GM19395 (cell line): ENCODE measurements at regions not wholly inside any gene's neighbourhood (a gene's known extent, or its start where the extent isn't known, plus 50 kb on each side); places are given as distances from the start of the nearest gene placed in this dataset.
"Not testable (repeated sequence)": the region's sequence is repeated elsewhere in the genome, so short reads cannot be mapped to it uniquely, and the experiment has no call there.

Experiments
- ATAC-seq: cut with Tn5 transposase; IDR thresholded peaks from one replicate; pipeline ENCODE4 v1.9.1; 2021; ENCODE audit warnings: mild to moderate bottlenecking, moderate library complexity; ENCODE audit not compliant: unreplicated experiment

DNA sequence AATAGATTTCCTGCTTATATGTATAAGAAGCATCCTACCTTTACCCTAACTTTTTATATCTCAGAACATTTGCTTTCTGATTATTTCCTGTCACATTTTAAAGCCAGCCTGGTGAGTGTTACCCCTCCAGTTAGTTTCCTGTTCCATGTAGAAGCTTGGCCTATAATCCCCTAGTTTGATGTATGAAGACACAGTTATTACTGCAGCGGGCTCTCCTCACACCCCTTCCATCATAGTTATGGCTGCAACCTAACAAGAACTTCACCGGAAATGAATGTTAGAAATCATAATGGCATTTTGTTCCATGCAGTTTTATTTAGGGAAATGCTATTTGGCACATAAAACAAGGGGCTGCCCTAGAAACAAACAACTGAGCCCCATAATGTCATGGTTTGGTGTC lies 400.2 kb upstream of the SETBP1 start:
- no peak for ATAC-seq

DNA sequence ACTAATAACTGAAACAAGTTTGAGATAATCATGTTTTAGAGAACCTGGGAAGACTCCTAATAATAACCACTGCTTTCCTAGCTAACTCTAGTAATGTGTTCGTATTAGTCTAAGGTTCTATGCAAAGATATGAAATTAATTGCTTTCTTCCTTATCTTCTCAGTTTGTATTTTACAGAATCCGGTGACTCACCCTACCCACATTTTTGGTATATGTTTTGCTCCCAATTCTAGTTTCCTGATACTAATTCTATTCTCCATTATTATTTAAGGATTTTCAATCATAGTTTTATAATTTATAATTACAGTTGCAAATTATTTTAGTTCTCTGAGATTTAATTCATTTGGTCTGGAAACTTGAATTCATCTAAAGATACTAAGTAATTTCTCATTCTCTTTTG lies 394.6 kb upstream of the SETBP1 start:
- ATAC-seq = no peak

DNA sequence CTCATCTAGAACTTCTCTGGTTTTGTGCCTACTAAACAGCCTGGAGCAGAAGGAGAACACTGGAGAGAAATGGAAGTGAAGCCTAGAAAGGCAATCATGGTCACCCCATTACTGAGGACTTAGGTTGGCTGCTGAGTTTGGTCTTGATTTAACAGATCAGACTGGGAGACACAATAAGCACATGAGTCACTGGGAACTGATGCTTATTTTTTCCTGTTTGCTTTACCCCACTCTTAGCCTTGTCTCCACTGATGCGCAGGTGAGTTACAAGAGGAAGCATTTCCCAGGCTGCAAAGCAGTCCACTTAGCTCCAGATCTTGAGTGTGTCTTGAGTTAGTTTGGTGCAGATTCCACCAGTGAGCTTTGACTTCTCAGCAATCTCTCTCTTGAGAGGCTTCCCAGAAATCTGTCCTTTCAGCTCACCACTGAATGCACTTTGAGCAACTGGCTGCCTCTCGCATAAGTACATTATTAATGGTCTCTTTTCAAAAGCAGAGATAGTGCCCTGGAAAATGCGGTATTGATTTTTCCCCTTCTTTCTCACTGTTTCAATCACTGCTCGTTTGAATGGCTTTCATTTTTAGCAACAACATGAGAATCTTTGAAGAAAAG lies 390.2 kb upstream of the SETBP1 start:
- ATAC-seq = no peak

DNA sequence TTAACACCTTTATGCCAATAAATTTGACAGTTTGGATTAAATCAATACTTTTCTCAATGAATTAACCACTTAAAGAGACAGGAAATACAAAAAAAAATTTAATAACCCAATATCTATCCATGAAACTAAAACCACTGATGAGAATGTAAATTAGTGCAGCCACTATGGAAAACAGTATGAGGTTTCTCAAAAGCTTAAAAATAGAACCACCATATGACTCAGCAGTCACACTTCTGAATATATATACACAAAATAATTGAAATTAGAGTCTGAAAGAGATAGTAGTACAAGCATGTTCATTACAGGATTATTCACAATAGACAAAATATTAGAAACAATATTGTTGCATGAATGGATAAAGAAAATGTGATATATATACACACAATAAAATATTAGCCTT lies 382.1 kb upstream of the SETBP1 start:
- ATAC-seq = no peak

DNA sequence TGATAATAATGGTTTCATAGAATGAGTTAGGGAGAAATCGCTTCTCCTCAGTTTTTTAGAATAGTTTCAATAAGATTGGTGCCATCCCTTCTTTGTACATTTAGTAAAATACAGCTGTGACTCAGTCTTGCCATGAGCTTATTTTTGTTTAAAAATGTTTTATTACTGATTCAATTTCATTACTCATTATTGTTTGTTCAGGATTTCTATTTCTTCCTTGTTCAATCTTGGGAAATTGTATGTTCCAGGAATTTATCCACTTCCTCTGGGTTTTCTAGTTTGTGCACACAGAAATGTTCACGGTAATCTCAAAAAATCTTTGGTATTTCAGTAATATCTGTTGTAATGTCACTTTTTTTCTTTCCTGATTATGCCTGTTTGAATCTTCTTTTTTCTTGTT lies 371.5 kb upstream of the SETBP1 start:
- ATAC-seq = no peak

DNA sequence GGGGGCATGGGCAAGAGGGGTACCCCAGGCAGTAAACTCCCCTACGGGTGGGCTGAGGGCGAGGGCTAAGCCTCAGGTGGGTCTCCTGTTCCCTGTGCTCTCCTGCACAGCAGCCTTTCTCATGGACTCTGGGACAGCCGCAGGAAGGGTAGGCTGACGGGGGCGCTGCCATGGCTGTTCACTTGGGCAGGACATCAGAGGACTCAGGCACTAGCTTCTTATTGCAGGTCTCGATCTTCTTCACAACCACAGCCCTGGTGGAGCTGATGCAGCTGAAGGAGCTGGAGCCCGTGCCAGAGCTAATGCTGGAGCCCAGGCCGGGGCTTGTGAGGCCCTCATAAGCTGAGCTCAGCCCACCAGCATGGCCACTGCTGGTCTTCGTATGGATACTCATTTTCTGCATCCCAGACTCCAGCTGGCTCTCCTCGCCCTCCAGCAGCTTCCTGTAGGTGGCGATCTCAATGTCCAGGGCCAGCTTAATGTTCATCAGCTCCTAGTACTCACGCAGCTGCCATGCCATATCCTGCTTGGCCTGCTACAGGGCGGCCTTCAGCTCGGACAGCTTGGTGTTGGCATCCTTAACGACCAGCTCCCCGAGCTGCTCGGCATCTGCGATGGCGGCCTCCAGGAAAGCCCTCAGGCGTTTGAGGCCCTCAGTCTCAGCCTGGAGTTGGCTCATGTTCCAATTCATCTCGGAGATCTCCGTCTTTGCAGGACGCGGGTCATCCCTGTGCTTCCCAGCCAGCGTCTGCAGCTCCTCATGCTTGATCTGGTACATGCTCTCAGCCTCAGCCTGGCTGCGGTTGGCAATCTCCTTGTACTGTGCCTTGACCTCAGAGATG lies 359.8 kb upstream of the SETBP1 start:
- no peak for ATAC-seq

DNA sequence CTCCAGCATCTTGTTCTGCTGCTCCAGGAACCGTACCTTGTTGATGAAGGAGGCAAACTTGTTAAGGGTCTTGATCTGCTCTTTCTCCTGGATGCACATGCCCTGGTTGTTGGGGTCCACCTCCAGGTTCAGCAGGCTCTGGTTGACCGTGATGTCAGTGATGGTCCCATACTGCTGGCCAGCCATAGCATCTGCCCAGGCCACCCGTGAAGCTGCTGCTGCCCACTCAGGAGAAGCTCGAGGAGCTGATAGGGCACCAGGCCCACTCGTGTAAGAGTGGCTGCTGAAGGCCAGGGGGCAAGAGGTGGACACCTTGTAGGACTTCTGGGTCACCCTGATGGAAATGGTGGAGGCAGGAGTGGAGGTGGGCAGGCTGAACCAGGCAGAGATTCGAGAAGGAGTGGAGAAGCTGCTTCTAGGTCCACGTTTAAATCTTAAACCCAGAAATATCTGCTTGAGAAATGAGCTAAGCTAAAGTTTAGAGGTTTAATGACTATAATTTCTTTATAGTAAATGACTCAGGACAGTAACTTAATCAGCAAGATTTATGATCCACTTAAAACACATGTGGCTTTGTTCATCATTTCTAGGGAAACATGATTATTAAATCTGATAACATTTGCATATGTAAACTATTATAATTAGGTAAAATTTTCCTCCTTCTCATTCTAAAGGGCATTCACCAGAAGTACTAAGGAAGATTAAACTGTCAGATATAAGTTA lies 358.7 kb upstream of the SETBP1 start:
- ATAC-seq = no peak

DNA sequence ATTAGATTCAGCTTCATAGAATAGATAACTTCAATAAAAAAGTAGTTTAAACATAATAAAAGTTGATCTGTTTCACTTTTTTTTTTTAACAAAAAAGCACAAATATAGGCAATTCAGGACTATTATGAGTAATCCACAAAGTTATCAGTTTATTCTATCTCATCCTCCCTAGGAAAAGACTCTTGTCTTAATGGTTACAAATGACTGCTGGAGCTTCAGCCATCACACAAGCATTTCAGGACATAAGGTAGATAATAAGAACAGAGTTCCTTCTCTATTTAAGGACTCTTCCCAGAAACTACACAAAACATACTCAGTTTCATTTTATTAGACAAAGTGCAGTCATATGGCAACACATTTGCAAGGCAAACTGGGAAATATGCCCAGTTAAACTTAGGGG lies 357.6 kb upstream of the SETBP1 start:
- ATAC-seq = no peak

DNA sequence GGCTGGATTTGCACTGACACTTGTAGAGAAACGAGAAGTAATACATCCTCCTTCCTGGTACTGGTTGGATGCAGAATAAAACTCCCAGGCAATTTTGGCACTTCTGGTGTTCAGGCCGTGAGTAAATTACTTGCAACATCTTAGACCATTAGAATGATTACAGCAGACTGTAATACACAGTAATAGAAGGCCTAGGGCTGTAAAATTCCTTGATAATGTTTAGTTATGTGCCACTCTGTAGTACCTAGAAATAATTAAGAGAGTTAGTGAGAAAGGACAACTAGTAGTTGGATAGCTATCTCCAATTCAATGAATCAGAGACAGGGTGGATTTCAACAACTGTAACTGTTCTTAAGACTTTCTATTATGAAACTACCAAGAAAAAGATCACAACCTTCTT lies 356.3 kb upstream of the SETBP1 start:
- ATAC-seq = no peak

DNA sequence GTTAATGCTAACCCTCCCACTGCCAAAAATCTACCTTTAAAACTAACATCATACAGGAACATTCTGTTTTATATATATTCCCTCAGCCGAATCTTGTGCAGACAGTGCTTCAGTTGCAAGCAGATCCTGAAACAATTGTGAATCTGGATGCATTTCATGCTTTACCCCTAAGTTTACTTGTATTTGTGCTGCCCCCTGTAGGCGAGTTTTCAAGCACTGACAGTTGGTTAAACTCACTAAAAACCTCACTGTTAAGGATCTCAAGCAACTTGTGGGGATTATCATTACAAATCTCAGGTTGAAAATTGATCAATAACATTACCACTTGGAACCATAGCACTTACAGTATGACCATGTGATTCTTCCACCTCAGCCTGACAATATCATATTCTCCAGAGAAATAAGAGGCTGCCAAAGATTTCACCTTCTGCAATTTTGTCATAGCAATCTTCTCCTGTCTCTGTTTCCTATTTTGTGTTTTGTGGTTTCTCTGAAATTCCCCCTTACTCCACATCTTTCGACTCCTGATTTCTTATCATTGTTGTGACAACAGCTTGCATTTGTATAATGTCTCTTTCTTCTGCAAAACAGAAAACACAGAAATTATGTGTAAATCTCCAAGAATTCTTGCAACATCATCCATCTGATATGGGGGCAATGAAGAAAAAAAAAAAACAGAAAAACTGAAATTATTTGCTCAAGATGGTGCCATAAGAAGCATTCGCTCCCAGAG lies 354.6 kb upstream of the SETBP1 start:
- no peak for ATAC-seq

DNA sequence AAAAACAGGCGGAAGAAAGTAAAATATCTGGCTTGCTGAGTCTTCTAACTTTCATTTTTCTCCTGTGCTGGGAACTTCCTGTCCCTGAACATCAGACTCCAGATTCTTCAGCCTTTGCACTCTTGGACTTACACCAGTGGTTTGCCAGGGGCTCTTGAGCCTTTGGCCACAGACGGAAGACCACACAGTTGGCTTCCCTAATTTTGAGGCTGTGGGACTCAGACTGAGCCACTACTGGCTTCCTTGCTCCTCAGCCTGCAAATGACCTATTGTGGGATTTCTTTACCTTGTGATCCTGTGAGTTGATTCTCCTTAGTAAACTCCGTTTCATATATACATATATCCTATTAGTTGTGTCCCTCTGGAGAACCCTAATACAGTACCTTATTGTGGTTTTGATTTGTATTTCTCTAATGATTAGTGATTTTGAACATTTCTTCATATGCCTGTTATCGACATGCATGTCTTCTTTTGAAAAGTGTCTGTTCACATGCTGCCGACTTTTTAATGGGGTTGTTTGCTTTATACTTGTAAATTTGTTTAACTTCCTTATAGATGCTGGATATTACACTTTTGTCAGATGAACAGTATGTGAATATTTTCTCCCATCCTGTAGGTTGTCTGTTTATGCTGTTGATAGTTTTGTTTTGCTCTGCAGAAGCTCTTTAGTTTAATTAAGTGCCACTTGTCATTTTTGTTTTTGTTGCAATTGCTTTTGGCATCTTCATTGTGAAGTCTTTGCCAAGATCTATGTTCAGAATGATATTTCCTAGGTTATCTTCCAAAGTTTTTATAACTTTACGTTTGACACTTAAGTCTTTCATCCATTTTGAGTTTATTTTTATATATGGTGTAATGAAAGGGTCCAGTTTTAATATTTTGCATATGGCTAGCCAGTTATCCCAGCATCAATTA lies 348.8 kb upstream of the SETBP1 start:
- no peak for ATAC-seq

DNA sequence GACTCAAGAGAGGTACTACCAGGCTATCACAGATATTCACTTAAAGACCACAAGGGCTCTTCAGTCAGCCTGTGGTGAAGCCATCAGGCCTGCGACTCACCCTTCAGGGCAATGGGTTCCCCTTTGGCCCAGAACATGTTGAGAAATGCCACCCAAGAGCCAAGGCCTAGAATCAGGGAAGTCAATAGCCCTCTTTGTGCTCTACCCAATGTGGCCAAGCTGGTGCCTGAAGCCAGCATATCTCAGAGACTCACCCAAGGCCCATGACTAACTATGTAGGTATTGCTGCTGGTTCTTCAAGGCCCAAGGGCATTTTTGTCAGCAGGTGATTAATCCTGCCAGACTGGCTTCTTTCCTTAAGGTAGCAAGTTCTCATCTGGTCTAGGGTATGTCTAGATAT lies 338.9 kb upstream of the SETBP1 start:
- ATAC-seq = no peak

DNA sequence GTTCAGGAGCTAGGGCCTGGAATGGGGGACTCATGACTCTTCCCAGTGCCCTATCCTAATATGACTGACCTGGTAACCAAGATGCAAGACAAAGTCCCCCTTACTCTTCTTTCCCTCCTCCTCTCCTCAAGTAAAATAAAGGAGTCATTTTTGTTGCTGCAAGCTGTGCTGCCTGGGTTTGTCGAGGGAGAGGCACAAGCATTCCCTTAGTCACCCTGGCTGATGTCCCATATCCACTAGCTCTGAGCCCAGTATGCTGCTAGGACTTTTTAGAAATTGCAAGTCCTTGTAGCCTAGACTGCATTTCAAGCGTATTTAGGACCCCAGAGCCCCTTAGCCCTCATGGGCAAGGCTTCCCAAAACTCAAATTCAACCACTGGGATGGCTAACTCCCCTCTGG lies 338.5 kb upstream of the SETBP1 start:
- ATAC-seq = no peak

DNA sequence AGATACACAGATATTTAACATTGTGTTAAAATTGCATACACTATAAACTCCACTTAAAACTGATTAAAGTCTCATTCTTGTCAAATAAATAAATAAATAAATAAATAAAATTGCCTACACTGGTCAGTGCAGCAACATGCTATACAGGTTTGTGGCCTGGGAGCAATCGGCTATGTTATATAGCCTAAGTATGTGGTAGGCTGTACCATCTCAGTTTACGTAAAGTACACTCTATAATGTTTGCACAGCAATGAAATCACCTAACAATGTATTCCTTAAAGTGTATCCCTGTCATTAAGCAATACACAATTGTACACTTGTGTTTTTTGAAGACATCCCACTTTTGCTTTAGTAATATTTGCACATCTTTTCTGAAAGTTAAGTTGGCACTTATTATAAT lies 337.7 kb upstream of the SETBP1 start:
- no peak for ATAC-seq

DNA sequence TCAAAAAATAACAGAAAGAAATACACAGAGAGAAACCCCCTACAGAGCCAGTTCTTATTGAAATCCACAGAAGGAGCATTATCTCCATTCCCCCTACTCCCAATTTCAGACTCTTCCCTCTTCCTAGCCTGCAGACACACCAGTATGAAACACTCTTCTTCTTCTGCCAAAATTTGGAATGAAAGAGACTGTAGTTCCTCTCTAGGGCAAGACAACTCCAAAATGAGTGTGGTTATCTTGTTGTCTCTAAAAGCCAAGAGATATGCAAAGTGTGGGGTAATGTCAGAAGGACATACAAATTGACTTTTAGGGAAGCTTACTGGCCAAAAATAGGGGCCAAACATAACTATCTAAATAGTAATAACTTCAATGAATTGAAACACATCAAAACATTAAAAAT lies 337.1 kb upstream of the SETBP1 start:
- ATAC-seq = no peak

DNA sequence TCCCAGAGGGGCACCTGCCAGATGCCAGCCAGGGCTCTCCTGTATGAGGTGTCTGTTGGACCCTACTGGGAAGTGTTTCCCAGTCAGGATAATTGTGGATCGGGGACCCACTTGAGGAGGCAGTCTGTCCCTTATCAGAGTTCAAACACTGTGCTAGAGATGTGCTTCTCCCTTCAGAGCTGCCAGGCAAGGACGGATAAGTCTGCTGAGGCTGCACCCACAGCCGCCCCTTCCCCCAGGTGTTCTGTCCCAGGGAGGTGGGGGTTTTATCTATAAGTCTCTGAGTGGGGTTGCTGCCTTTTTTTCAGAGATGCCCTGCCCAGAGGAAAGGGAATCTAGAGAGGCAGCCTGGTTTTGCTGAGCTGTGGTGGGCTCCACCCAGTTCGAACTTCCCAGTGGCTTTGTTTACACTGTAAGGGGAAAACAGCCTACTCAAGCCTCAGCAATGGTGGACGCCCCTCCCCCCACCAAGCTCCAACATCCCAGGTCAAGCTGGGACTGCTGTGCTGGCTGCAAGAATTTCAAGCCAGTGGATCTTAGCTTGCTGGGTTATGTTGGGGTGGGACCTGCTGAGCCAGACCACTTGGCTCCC lies 324.0 kb upstream of the SETBP1 start:
- ATAC-seq = no peak

DNA sequence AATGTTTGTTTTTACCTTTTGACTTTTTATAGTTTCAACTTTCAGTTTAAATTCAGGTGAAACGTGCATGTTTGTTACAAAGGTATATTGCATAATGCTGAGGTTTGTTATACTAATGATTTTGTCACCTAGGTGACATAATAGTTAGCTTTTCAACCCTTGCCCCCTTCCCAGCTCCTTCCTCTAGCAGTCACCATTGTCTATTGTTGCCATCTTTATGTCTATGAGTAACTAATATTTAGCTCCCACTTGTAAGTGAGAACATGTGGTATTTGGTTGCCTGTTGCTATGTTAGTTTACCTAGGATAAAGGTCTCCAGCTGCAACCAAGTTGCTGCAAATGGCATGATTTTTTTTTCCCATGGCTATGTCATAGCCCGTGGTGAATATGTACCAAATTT lies 322.3 kb upstream of the SETBP1 start:
- ATAC-seq = no peak

DNA sequence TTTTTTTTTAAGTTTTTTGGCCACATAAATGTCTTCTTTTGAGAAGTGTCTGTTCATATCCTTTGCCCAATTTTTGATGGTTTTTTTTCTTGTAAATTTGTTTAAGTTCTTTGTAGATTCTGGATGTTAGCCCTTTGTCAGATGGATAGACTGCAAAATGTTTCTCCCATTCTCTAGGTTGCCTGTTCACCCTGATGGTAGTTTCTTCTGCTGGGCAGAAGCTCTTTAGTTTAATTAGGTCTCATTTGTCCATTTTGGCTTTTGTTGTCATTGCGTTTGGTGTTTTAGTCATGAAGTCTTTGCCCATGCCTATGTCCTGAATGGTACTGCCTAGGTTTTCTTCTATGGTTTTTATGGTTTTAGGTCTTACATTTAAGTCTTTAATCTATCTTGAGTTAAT lies 320.9 kb upstream of the SETBP1 start:
- not testable (repeated sequence) for ATAC-seq

DNA sequence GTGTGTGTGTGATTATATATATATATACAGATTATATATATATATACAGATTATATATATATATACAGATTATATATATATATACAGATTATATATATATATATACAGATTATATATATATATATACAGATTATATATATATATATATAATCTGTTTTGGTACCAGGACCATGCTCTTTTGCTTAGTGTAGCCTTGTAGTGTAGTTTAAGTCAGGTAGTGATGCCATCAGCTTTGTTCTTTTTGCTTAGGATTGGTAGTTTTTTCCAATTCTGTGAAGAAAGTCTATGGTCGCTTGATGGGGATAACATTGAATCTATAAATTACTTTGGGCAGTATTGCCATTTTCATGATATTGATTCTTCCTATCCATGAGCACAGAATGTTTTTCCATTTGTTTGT lies 318.5 kb upstream of the SETBP1 start:
- not testable (repeated sequence) for ATAC-seq

DNA sequence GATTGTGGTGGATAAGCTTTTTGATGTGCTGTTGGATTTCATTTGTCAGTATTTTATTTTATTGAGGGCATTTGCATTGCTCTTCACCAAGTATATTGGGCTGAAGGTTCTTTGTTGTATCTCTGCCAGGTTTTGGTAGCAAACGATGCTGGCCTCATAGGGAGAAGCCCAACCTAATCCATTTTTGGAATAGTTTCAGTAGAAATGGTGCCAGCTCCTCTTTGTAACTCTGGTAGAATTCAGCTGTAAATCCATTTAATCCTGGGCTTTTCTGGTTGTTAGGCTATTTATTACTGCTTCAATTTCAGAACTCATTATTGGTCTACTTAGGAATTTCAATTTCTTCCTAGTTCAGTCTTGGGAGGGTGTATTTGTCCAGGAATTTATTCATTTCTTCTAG lies 309.8 kb upstream of the SETBP1 start:
- ATAC-seq = no peak
